HL-60 (cell line): ENCODE measurements at regions not wholly inside any gene's neighbourhood (a gene's known extent, or its start where the extent isn't known, plus 50 kb on each side); places are given as distances from the start of the nearest gene placed in this dataset.
"Not testable (repeated sequence)": the region's sequence is repeated elsewhere in the genome, so short reads cannot be mapped to it uniquely, and the experiment has no call there.

Experiments
- DNase-seq, 2 experiments: peaks; one replicate each; pipeline ENCODE4 v3.0.0-alpha.2; 2010 to 2020; ENCODE audit warnings: low read depth in 1 of 2, low spot score in 1 of 2
- H3K27ac ChIP-seq: fragments of 250-450 bp; sonication (Bioruptor Pico); replicated peaks from 2 replicates; pipeline ENCODE4 v1.5.1; 2020; ENCODE audit warnings: mild to moderate bottlenecking, moderate library complexity
- H3K27me3 ChIP-seq: fragments of 250-450 bp; sonication (Bioruptor Pico); 2 replicates; pipeline ENCODE4 v1.5.1; 2021; ENCODE audit warnings: mild to moderate bottlenecking, moderate library complexity; ENCODE audit not compliant: insufficient read depth, poor library complexity, severe bottlenecking
- H3K4me3 ChIP-seq: replicated peaks from 2 replicates; pipeline ENCODE4 v1.5.1; 2011; ENCODE audit warnings: mild to moderate bottlenecking, control low read depth, low read length; ENCODE audit not compliant: insufficient read depth
- CTCF ChIP-seq: IDR thresholded peaks from one replicate; pipeline ENCODE4 v1.5.1; 2011; ENCODE audit warnings: low read length, control low read depth, inconsistent platforms; ENCODE audit not compliant: insufficient read depth
- GABPA ChIP-seq: IDR thresholded peaks from 2 replicates; pipeline ENCODE4 v1.6.1; 2012; ENCODE audit warnings: low read depth
- POLR2AphosphoS5 ChIP-seq: IDR thresholded peaks from 2 replicates; pipeline ENCODE4 v1.6.1; 2012; ENCODE audit warnings: low read depth
- REST ChIP-seq: IDR thresholded peaks from 2 replicates; pipeline ENCODE4 v1.6.1; 2012; ENCODE audit warnings: low read depth; ENCODE audit not compliant: insufficient replicate concordance
- SPI1 ChIP-seq: IDR thresholded peaks from 2 replicates; pipeline ENCODE4 v1.6.1; 2012; ENCODE audit warnings: low read depth, mild to moderate bottlenecking, borderline replicate concordance

- no peak for TF ChIP-seq GABPA
- no peak for TF ChIP-seq POLR2AphosphoS5
- no peak for TF ChIP-seq SPI1
- no peak for TF ChIP-seq REST
- TF ChIP-seq CTCF: no peak
- Histone ChIP-seq H3K4me3 (no peak overlapping the region), H3K27ac (no peak overlapping the region), H3K27me3 (no peaks in the 10 kb centered on the region)
- no peak for DNase-seq
These were observed 953.0 kb upstream of the NCAM2 start for GRCh38 chr21:20045197-20045596.

- H3K4me3 ChIP-seq, H3K27ac ChIP-seq, DNase-seq, H3K27me3 ChIP-seq: not testable (repeated sequence)
These were observed 949.9 kb upstream of the NCAM2 start for GRCh38 chr21:20048130-20048837.

- TF ChIP-seq CTCF: no peak
- TF ChIP-seq POLR2AphosphoS5: no peak
- no peak for TF ChIP-seq SPI1
- no peak for TF ChIP-seq GABPA
- TF ChIP-seq REST: no peak
- Histone ChIP-seq H3K4me3 (no peak overlapping the region), H3K27me3 (no peaks in the 10 kb centered on the region), H3K27ac (no peak overlapping the region)
- DNase-seq: no peak
These were observed 914.9 kb upstream of the NCAM2 start for GRCh38 chr21:20083336-20083735.

- TF ChIP-seq SPI1 (no peak), GABPA (no peak), REST (no peak), CTCF (no peak)
- Histone ChIP-seq H3K27ac (no peak overlapping the region), H3K4me3 (no peak overlapping the region), H3K27me3 (no peaks in the 10 kb centered on the region)
- DNase-seq: no peak
These were observed 914.3 kb upstream of the NCAM2 start for GRCh38 chr21:20083925-20084324.
